LNCAP (cell line): ENCODE measurements at regions not wholly inside any gene's neighbourhood (a gene's known extent, or its start where the extent isn't known, plus 50 kb on each side); places are given as distances from the start of the nearest gene placed in this dataset.

Source experiments
- CTCF ChIP-seq: fragments of 450-650 bp; IDR thresholded peaks from 2 replicates; pipeline ENCODE4 v1.5.1; 2017; ENCODE audit warnings: mild to moderate bottlenecking

GRCh38 chr5:152534641-152535040, 129.6 kb upstream of the NMUR2 start:
- TF ChIP-seq CTCF: no peak

DNA sequence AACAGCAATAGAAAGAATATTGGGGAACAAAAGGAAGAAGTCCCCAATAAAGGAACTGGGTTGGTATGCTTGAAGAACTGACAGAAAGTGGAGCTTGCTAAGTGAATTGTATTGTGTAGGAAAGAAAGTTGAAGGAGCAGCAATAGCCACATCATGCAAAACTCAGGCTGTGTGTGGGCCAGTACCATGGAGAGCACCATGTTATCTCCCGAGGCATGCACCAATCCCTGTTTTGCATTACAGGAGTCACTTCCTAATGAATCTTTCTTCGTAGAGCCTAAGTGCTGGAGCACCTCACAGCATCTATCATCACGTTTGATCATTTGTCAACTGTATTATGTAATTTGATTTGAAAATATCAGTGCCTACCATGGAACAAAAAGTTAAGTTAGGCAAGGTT, 137.7 kb upstream of the NMUR2 start:
- TF ChIP-seq CTCF: no peak

DNA sequence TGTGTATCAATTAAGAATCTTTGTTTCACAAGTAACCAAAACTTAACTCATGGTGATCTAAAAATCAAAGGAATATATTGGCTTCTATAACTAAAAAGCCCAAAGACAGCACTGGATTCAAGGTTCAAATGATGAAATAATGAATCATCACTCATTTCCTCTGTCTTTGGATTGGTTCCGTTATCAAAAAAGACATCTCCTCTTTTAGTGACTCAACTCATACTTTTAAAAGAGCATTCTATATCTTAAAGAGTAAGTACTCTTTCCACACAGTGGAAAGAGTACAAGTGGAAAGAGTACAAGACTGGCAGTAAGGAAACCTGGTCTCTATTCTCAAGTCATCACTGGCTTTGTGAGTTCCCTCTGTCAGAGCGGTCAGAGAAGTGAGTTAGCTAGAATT, 141.4 kb upstream of the NMUR2 start:
- TF ChIP-seq CTCF: no peak

- TF ChIP-seq CTCF: no peak
Measured at GRCh38 chr5:152547202-152547601, 142.1 kb upstream of the NMUR2 start.

GRCh38 chr5:152549709-152550108, 144.6 kb upstream of the NMUR2 start:
- TF ChIP-seq CTCF: no peak

DNA sequence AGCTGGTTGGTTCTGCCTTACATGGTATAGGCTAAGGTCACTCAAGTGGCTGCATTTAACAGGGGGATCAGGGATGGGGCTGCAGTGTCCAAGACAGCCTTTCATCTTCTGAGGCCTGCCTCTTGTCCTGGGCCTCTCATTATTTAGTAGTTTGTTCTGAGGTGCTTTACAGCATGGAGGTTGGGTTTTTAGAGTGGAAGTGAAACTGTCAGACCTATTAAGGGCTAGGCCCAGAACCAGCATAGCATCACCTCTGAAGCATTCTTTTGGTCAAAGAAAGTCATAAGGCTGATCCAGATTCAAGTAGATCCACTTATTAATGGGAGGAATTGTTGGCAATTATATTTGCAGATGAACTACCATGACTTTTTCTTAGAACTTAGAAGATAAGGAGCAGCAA, 146.0 kb upstream of the NMUR2 start:
- no peak for TF ChIP-seq CTCF

GRCh38 chr5:152556784-152557183, 151.7 kb upstream of the NMUR2 start:
- TF ChIP-seq CTCF: no peak

GRCh38 chr5:152560512-152561137, 155.5 kb upstream of the NMUR2 start:
- peak; percentile 86 for TF ChIP-seq CTCF
